ENCODE measurements at regions not wholly inside any gene's neighbourhood (a gene's known extent, or its start where the extent isn't known, plus 50 kb on each side); places are given as distances from the start of the nearest gene placed in this dataset.

GRCh38 chr13:50082426-50083281 lies 67.4 kb downstream of the KCNRG start:
- Histone ChIP-seq H3K4ac (ENCODE audit: low read depth, low read length) (peak overlapping the region; percentile 56), H4K5ac (ENCODE audit: low read depth, low read length) (no peak overlapping the region), H3K27me3 (ENCODE audit: control insufficient read depth, insufficient read depth, low read length) (no peaks in the 10 kb centered on the region), H2BK20ac (ENCODE audit: low read depth, low read length) (peak overlapping the region; percentile 18; the same call in 1 of the 2 replicates), H3K56ac (ENCODE audit: extremely low read depth, insufficient read depth, low read length) (peak overlapping the region; percentile 72), H3K18ac (ENCODE audit: low read depth, low read length) (peak overlapping the region; percentile 16; the same call in 1 of the 2 replicates), H3K14ac (replicated peaks; ENCODE audit: low read depth, low read length) (peak overlapping the region; percentile 70), H2AK5ac (ENCODE audit: low read depth, low read length) (peak overlapping the region; percentile 58), H2BK5ac (ENCODE audit: low read depth, low read length, poor library complexity, severe bottlenecking) (peak overlapping the region; percentile 56), H2BK15ac (ENCODE audit: low read depth, low read length) (no peak overlapping the region; the same call in 2 of the 3 replicates), H2AFZ (replicated peaks; ENCODE audit: low read length, poor library complexity) (peak overlapping the region; percentile 93), H4K8ac (ENCODE audit: low read depth in 2 of 2, low read length in 2 of 2) (peak overlapping the region in 1 of 2 experiments; percentile 67; a peak in 1 of 4 replicates), H3K4me2 (ENCODE audit: low read depth, low read length) (peak overlapping the region; percentile 82), H2BK120ac (ENCODE audit: low read depth, low read length) (peak overlapping the region; percentile 28), H3K4me3 (ENCODE audit: insufficient read depth, low read depth, low read length) (peak overlapping the region; percentile 62), H3K23ac (ENCODE audit: low read depth, low read length) (peak overlapping the region; percentile 90), H4K91ac (ENCODE audit: insufficient read depth, low read depth, low read length) (peak overlapping the region; percentile 36), H4K20me1 (ENCODE audit: insufficient read depth, low read length) (peaks cover 15% of the 10 kb centered on the region), H2AK9ac (replicated peaks; ENCODE audit: low read depth, low read length, poor library complexity) (peak overlapping the region; percentile 80), H3K9me1 (ENCODE audit: insufficient read depth, low read length) (no peaks in the 10 kb centered on the region), H3K27ac (ENCODE audit: insufficient read depth, low read length) (peak overlapping the region; percentile 42), H3K79me1 (ENCODE audit: low read depth in 1 of 2, low read length in 2 of 2) (peaks cover 10 to 18% of the 10 kb centered on the region in 2 experiments), H3K9ac (ENCODE audit: low read depth, low read length) (peak overlapping the region; percentile 57), H3K9me3 (ENCODE audit: control insufficient read depth, insufficient read depth, low read length) (no peaks in the 10 kb centered on the region), H3K36me3 (ENCODE audit: control insufficient read depth, insufficient read depth, low read length) (0 out of 2 replicates have a peak, but pooled peaks cover 1% of the 10 kb centered on the region), H3K4me1 (ENCODE audit: control insufficient read depth, insufficient read depth, low read length) (no peaks in the 10 kb centered on the region)
- TF ChIP-seq USF2 (IDR thresholded peaks at IDR 0.05; ENCODE audit: low read depth, low read length), result no peak
- peak; percentile 68; the same call in 1 of the 2 replicates for TF ChIP-seq MXI1 (IDR thresholded peaks at IDR 0.05; ENCODE audit: borderline replicate concordance, low read depth, low read length)
- no peak for TF ChIP-seq MAZ (IDR thresholded peaks at IDR 0.05; ENCODE audit: borderline replicate concordance, low read depth, low read length)
- TF ChIP-seq RCOR1 (IDR thresholded peaks at IDR 0.05; ENCODE audit: insufficient replicate concordance, low read length), result no peak
- peak; percentile 92 for TF ChIP-seq CEBPB (IDR thresholded peaks at IDR 0.05; ENCODE audit: low read depth, low read length)
- no peak for TF ChIP-seq RFX5 (IDR thresholded peaks at IDR 0.05; ENCODE audit: low read depth, low read length)
- DNase-seq (peak; percentile 68), ATAC-seq (ENCODE audit: low read depth) (peak; percentile 33)
- in situ Hi-C loops (cut with MboI; ENCODE audit: low sequenced_read_pairs), result loop anchor here (5.0 to 25.0 kb wide), 4 partner anchors 418 to 830 kb away; partner anchors contain the start of gene RNASEH2B
- dilution Hi-C loops (cut with HindIII; ENCODE audit: low sequenced_read_pairs, unreplicated experiment), result no loop called here
- WGBS, 2 experiments (ENCODE audit: extremely low coverage in 2 of 2, insufficient read length in 1 of 2), result 0% methylated on average over 9 of the region's 28 CpGs; no CpG with 5 or more reads in 1 of the 2 experiments
- ChIA-PET CTCF (interaction anchor here (0.7 to 1.3 kb wide), 3 partner anchors 10 to 460 kb away, joined by 3 read pairs; no protein-coding TSS in a partner anchor), POLR2A (ENCODE audit: unreplicated experiment) (interaction anchor here (0.5 kb wide), 1 partner anchor 430 kb away, joined by 4 read pairs; no protein-coding TSS in a partner anchor)
- no TSS peak for BruUV-seq (replicated peaks)
- intact Hi-C loops (cut with micrococcal nuclease), result loop anchor here (1.0 to 5.0 kb wide), 6 partner anchors 42 to 990 kb away; partner anchors contain the start of gene SPRYD7
